WI38 (cell line): ENCODE measurements at regions not wholly inside any gene's neighbourhood (a gene's known extent, or its start where the extent isn't known, plus 50 kb on each side); places are given as distances from the start of the nearest gene placed in this dataset.

Source experiments
- H3K4me3 ChIP-seq: 2 replicates; pipeline ENCODE4 v1.5.1; 2011; ENCODE audit warnings: low read depth, mild to moderate bottlenecking, control low read depth, low read length
- TF ChIP-seq, protein P1 (sequence below): IDR thresholded peaks from 2 replicates; pipeline ENCODE4 v1.5.1; 2012; ENCODE audit warnings: low read depth, mild to moderate bottlenecking, control low read depth, low read length

DNA sequence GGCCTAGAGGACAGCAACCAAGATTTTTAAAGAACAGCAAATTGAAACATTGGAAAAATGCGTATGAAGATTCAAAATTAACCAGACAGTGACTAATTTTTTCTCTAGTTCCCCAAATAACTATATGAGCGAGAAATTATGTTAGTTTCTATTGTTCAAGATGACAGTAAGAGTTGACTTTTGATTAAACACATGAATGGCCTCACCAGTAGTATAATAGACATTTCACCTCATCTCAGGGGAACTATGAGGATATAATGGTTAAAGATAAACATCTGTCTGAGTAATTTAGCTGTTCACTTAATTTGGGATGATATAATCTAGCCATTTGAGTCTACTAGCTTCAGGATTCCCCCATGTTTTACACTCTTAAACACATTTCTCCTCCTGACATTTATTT is 380.9 kb upstream of the NWD2 start:
- TF ChIP-seq, protein P1, sequence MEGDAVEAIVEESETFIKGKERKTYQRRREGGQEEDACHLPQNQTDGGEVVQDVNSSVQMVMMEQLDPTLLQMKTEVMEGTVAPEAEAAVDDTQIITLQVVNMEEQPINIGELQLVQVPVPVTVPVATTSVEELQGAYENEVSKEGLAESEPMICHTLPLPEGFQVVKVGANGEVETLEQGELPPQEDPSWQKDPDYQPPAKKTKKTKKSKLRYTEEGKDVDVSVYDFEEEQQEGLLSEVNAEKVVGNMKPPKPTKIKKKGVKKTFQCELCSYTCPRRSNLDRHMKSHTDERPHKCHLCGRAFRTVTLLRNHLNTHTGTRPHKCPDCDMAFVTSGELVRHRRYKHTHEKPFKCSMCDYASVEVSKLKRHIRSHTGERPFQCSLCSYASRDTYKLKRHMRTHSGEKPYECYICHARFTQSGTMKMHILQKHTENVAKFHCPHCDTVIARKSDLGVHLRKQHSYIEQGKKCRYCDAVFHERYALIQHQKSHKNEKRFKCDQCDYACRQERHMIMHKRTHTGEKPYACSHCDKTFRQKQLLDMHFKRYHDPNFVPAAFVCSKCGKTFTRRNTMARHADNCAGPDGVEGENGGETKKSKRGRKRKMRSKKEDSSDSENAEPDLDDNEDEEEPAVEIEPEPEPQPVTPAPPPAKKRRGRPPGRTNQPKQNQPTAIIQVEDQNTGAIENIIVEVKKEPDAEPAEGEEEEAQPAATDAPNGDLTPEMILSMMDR, result no peak
- H3K4me3 ChIP-seq, result no peak overlapping the region

DNA sequence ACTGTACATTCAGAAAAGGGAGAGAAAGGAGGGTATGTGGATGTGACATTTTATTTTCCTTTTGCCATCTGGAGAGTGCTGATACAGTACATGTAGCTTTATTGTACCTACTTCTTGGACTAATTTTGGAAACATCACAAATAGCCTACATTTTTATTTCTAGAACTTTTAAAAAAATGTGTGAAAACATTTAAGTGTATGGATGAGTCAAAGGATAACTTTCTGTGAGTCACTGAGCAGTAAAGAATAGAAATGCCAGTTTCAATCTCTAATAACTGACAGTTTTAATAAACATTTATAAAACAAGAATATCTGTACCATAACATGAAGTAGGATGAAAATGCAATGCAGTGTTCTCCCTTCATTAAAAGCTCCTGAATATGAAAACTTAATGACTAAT is 374.4 kb upstream of the NWD2 start:
- TF ChIP-seq, protein P1, result no peak
- no peak overlapping the region for H3K4me3 ChIP-seq

DNA sequence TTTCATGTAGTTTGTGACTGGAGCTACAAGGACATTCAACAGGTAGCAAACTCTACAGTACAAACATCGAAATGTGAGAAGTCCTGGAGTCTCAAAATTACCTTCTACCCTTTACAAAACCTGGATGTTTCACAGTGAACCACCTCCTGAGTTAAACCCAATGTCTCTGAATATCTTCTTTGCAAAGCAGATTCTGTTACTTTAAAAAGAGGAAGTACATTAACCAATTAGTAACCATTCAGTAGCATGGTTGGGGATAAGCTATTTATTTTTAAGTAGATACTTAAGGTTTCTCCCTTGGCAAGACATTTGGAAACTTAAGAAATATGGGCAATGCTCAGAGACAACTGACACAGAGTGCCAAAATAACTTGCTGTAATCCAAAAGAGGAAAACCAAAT is 371.9 kb upstream of the NWD2 start:
- H3K4me3 ChIP-seq, result no peak overlapping the region
- TF ChIP-seq, protein P1, result no peak

DNA sequence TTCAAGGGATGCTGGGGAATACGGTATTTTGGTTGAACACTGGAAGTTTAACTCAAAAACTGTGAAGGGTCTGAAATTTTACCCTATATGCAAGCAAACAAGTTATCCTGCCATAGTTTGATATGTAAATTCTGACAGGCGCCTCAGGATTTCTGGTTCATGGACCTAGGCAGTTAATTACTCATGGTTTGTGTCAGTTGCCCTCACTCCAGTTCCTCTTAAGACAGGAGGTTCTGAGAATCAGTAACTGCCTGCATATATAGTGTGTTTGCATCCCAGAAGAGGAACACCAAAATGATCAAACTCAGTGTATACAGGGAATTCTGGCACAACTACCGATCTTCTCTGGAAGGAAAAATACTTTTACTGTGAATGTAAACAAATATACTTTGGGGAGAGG is 360.4 kb upstream of the NWD2 start:
- TF ChIP-seq, protein P1, result no peak

DNA sequence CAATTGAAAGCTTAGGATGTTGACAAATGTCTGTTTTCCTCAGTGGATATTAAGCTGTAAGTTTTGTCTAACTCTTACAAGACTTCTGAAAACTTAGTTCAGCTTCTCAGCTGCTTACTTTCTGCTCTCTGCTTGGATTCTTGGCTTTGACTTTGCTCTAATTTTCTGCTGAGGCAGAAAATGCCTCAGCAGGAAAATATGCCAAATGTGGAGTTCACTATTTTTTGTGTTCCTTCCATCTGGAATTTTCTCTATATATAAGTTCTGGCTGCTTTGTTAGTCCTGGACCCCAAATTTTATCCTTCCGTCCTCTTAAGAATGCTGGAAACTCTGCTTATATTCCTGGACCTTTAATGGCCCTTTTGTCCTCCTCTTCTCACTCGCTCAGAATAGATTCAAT is 352.6 kb upstream of the NWD2 start:
- TF ChIP-seq, protein P1, result no peak

More for the DNA sequence above, 360.4 kb upstream of the NWD2 start:
- no peak overlapping the region for H3K4me3 ChIP-seq

DNA sequence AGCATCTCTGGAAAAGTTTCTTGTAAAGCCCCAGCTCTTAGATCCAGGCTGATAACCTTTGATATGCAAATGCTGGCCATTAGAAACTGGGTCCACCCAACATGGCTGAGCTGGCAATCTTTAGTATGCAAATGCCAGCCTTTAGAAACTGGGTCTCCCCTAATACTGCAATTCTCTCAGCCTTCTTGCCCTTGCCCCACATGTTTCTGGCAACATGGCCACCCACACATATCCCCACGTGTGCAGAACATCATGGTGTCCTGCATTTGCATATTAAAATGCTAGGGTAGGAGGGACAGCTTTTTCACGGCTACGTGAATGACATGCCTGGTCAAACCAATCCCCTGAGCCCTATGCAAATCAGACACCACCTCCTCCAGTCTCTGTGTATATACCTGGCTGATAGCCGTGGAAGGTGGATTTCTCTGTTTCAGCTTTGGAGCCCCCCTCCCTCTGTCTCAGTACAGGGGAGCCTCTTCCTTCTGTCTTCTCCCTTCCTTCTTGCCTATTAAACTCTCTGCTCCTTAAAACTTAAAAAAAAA is 344.0 kb upstream of the NWD2 start:
- TF ChIP-seq, protein P1, result no peak
- H3K4me3 ChIP-seq, result no peak overlapping the region

More for the DNA sequence above, 352.6 kb upstream of the NWD2 start:
- H3K4me3 ChIP-seq, result no peak overlapping the region

DNA sequence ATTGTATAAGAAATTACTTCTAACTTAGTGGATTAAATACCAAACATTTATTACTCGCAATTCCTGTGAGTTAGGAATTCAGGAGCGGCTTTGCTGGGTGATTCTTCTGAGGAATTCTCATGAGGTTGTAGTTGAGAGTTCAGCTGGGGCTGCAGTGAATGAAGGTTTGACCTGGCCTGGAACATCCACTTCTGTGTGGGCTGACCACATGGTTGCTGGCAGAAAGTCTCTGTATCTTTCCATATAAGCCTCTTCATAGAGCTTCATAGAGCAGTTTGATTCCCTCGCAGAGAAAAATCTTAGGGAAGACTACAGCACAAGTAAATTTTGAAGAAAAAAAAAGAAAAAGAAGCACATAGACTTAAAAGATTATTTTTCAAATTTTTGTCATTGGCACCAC is 339.7 kb upstream of the NWD2 start:
- no peak overlapping the region for H3K4me3 ChIP-seq
- TF ChIP-seq, protein P1, result no peak
